ENCODE measurements at regions not wholly inside any gene's neighbourhood (a gene's known extent, or its start where the extent isn't known, plus 50 kb on each side); places are given as distances from the start of the nearest gene placed in this dataset.

- DNase-seq (ENCODE audit: low read depth in 2 of 2) = no peak
Measured at GRCh38 chr6:91137286-91137685, 550.4 kb upstream of the MAP3K7 start.

GRCh38 chr6:91135406-91136103 lies 548.7 kb upstream of the MAP3K7 start:
- no peak for DNase-seq (ENCODE audit: low read depth in 2 of 2)

GRCh38 chr6:91132461-91132860 lies 545.6 kb upstream of the MAP3K7 start:
- DNase-seq (ENCODE audit: low read depth in 2 of 2) = no peak

GRCh38 chr6:91130126-91130525 lies 543.3 kb upstream of the MAP3K7 start:
- DNase-seq (ENCODE audit: low read depth in 2 of 2) = no peak

- DNase-seq (ENCODE audit: low read depth in 2 of 2) = no peak
Measured at GRCh38 chr6:91127752-91128151, 540.9 kb upstream of the MAP3K7 start.

- DNase-seq (ENCODE audit: low read depth in 2 of 2) = no peak
Measured at GRCh38 chr6:91126876-91127275, 540.0 kb upstream of the MAP3K7 start.

GRCh38 chr6:91117550-91117949 lies 530.7 kb upstream of the MAP3K7 start:
- no peak for DNase-seq (ENCODE audit: low read depth in 2 of 2)

- no peak for DNase-seq (ENCODE audit: low read depth in 2 of 2)
Measured at GRCh38 chr6:91114123-91114708, 527.3 kb upstream of the MAP3K7 start.

GRCh38 chr6:91106083-91106482 lies 519.2 kb upstream of the MAP3K7 start:
- no peak for DNase-seq (ENCODE audit: low read depth in 2 of 2)

GRCh38 chr6:91105532-91105931 lies 518.7 kb upstream of the MAP3K7 start:
- DNase-seq (ENCODE audit: low read depth in 2 of 2) = no peak

- no peak for DNase-seq (ENCODE audit: low read depth in 2 of 2)
Measured at GRCh38 chr6:91099479-91099878, 512.6 kb upstream of the MAP3K7 start.

- no peak for DNase-seq (ENCODE audit: low read depth in 2 of 2)
Measured at GRCh38 chr6:91098006-91098405, 511.1 kb upstream of the MAP3K7 start.

- no peak for DNase-seq (ENCODE audit: low read depth in 2 of 2)
Measured at GRCh38 chr6:91097364-91097763, 510.5 kb upstream of the MAP3K7 start.

- no peak for DNase-seq (ENCODE audit: low read depth in 2 of 2)
Measured at GRCh38 chr6:91094806-91095475, 508.1 kb upstream of the MAP3K7 start.

- no peak for DNase-seq (ENCODE audit: low read depth in 2 of 2)
Measured at GRCh38 chr6:91094341-91094740, 507.5 kb upstream of the MAP3K7 start.

GRCh38 chr6:91088976-91089375 lies 502.1 kb upstream of the MAP3K7 start:
- no peak for DNase-seq (ENCODE audit: low read depth in 2 of 2)

- no peak for DNase-seq (ENCODE audit: low read depth in 2 of 2)
Measured at GRCh38 chr6:91088515-91088914, 501.6 kb upstream of the MAP3K7 start.

- DNase-seq (ENCODE audit: low read depth in 2 of 2) = no peak
Measured at GRCh38 chr6:91087908-91088307, 501.0 kb upstream of the MAP3K7 start.

GRCh38 chr6:91083211-91083610 lies 496.3 kb upstream of the MAP3K7 start:
- DNase-seq (ENCODE audit: low read depth in 2 of 2) = no peak

GRCh38 chr6:91082311-91082832 lies 495.5 kb upstream of the MAP3K7 start:
- DNase-seq (ENCODE audit: low read depth in 2 of 2) = no peak

- DNase-seq (ENCODE audit: low read depth in 2 of 2) = no peak
Measured at GRCh38 chr6:91081452-91082067, 494.7 kb upstream of the MAP3K7 start.

- no peak for DNase-seq (ENCODE audit: low read depth in 2 of 2)
Measured at GRCh38 chr6:91080871-91081270, 494.0 kb upstream of the MAP3K7 start.

- no peak for DNase-seq (ENCODE audit: low read depth in 2 of 2)
Measured at GRCh38 chr6:91079969-91080368, 493.1 kb upstream of the MAP3K7 start.
